Superior temporal gyrus (tissue), 1 donor: ENCODE measurements at regions not wholly inside any gene's neighbourhood (a gene's known extent, or its start where the extent isn't known, plus 50 kb on each side); places are given as distances from the start of the nearest gene placed in this dataset.

Source experiments
- DNase-seq: peaks from one replicate; pipeline ENCODE4 v3.0.0-alpha.2; 2016; ENCODE audit errors: extremely low spot score

- DNase-seq: no peak
Observed at GRCh38 chr16:73882651-73883050, 414.0 kb upstream of the PSMD7 start.

GRCh38 chr16:73882033-73882432 lies 414.6 kb upstream of the PSMD7 start:
- DNase-seq: no peak

- no peak for DNase-seq
Observed at GRCh38 chr16:73879621-73880020, 417.0 kb upstream of the PSMD7 start.

- DNase-seq: peak; percentile 89
Observed at GRCh38 chr16:73878611-73879010, 418.0 kb upstream of the PSMD7 start.

GRCh38 chr16:73877150-73877549 lies 419.5 kb upstream of the PSMD7 start:
- DNase-seq: no peak

- no peak for DNase-seq
Observed at GRCh38 chr16:73875996-73876690, 420.5 kb upstream of the PSMD7 start.

GRCh38 chr16:73874324-73874723 lies 422.3 kb upstream of the PSMD7 start:
- no peak for DNase-seq

- DNase-seq: no peak
Observed at GRCh38 chr16:73873643-73874042, 423.0 kb upstream of the PSMD7 start.

- no peak for DNase-seq
Observed at GRCh38 chr16:73872856-73873255, 423.8 kb upstream of the PSMD7 start.

- DNase-seq: no peak
Observed at GRCh38 chr16:73871088-73871733, 425.4 kb upstream of the PSMD7 start.

GRCh38 chr16:73869126-73869525 lies 427.5 kb upstream of the PSMD7 start:
- no peak for DNase-seq

GRCh38 chr16:73864868-73865267 lies 431.7 kb upstream of the PSMD7 start:
- DNase-seq: no peak

GRCh38 chr16:73858326-73858725 lies 438.3 kb upstream of the PSMD7 start:
- no peak for DNase-seq

GRCh38 chr16:73853968-73854367 lies 442.6 kb upstream of the PSMD7 start:
- DNase-seq: no peak

GRCh38 chr16:73852561-73852960 lies 444.1 kb upstream of the PSMD7 start:
- DNase-seq: no peak

GRCh38 chr16:73848993-73849392 lies 447.6 kb upstream of the PSMD7 start:
- DNase-seq: no peak

- DNase-seq: no peak
Observed at GRCh38 chr16:73847090-73847489, 449.5 kb upstream of the PSMD7 start.

GRCh38 chr16:73846356-73846755 lies 450.3 kb upstream of the PSMD7 start:
- peak; percentile 37 for DNase-seq

GRCh38 chr16:73846007-73846330 lies 450.6 kb upstream of the PSMD7 start:
- no peak for DNase-seq

GRCh38 chr16:73845238-73846006 lies 451.2 kb upstream of the PSMD7 start:
- DNase-seq: no peak

- DNase-seq: no peak
Observed at GRCh38 chr16:73840728-73841127, 455.9 kb upstream of the PSMD7 start.

- DNase-seq: no peak
Observed at GRCh38 chr16:73831220-73831619, 465.4 kb upstream of the PSMD7 start.
